ENCODE measurements at regions not wholly inside any gene's neighbourhood (a gene's known extent, or its start where the extent isn't known, plus 50 kb on each side); places are given as distances from the start of the nearest gene placed in this dataset.

DNA sequence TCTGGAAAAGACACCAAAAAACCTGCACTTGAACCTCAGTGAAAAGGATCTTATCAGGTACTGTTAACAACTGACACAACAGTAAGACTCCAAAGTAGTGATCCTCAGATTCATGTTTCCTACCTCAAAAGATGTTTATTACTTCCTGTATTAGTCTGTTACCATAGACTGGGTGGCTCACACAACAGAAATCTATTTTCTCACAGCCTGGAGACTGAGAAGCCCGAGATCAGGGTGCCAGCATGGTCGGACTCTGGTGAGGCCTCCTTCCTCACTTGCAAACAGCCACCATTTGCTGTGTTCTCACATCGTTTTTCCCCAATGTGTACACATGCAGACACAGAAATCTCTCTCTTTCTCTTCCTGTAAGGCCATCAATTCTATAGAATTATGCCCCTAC is 154.0 kb upstream of the THSD7A start:
- no peak for TF ChIP-seq POLR2A (IDR thresholded peaks at IDR 0.05; ENCODE audit: low read depth, low read length)
- TF ChIP-seq, protein P1, sequence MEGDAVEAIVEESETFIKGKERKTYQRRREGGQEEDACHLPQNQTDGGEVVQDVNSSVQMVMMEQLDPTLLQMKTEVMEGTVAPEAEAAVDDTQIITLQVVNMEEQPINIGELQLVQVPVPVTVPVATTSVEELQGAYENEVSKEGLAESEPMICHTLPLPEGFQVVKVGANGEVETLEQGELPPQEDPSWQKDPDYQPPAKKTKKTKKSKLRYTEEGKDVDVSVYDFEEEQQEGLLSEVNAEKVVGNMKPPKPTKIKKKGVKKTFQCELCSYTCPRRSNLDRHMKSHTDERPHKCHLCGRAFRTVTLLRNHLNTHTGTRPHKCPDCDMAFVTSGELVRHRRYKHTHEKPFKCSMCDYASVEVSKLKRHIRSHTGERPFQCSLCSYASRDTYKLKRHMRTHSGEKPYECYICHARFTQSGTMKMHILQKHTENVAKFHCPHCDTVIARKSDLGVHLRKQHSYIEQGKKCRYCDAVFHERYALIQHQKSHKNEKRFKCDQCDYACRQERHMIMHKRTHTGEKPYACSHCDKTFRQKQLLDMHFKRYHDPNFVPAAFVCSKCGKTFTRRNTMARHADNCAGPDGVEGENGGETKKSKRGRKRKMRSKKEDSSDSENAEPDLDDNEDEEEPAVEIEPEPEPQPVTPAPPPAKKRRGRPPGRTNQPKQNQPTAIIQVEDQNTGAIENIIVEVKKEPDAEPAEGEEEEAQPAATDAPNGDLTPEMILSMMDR (conservative IDR thresholded peaks at IDR 0.05; ENCODE audit: low read depth, low read length): no peak
- TF ChIP-seq RAD21 (IDR thresholded peaks at IDR 0.05; ENCODE audit: low read length): no peak
- TF ChIP-seq, protein P2, sequence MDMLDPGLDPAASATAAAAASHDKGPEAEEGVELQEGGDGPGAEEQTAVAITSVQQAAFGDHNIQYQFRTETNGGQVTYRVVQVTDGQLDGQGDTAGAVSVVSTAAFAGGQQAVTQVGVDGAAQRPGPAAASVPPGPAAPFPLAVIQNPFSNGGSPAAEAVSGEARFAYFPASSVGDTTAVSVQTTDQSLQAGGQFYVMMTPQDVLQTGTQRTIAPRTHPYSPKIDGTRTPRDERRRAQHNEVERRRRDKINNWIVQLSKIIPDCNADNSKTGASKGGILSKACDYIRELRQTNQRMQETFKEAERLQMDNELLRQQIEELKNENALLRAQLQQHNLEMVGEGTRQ (IDR thresholded peaks at IDR 0.05; ENCODE audit: low read depth, low read length): no peak
- TF ChIP-seq MXI1 (IDR thresholded peaks at IDR 0.05; ENCODE audit: borderline replicate concordance, low read depth, low read length): no peak
- TF ChIP-seq SMC3 (IDR thresholded peaks at IDR 0.05; ENCODE audit: low read depth, low read length): no peak
- no peak for TF ChIP-seq RFX5 (IDR thresholded peaks at IDR 0.05; ENCODE audit: low read depth, low read length)
- TF ChIP-seq CHD1 (IDR thresholded peaks at IDR 0.05; ENCODE audit: low read depth, low read length): no peak
- no peak for TF ChIP-seq CEBPB (IDR thresholded peaks at IDR 0.05; ENCODE audit: low read depth, low read length)
- no peak for TF ChIP-seq FOS (IDR thresholded peaks at IDR 0.05; ENCODE audit: low read depth, low read length)
- no peak for TF ChIP-seq BHLHE40 (IDR thresholded peaks at IDR 0.05; ENCODE audit: low read depth, low read length)
- no peak for TF ChIP-seq RCOR1 (IDR thresholded peaks at IDR 0.05; ENCODE audit: insufficient replicate concordance, low read length)
- no peak for TF ChIP-seq MAFK (IDR thresholded peaks at IDR 0.05; ENCODE audit: low read depth, low read length)
